ACC112 (cell line): ENCODE measurements at regions not wholly inside any gene's neighbourhood (a gene's known extent, or its start where the extent isn't known, plus 50 kb on each side); places are given as distances from the start of the nearest gene placed in this dataset.
"Not testable (repeated sequence)": the region's sequence is repeated elsewhere in the genome, so short reads cannot be mapped to it uniquely, and the experiment has no call there.

Experiments
- H2AFZ ChIP-seq: fragments of 200-600 bp; sonication (generic); one replicate; pipeline ENCODE4 v1.6.0; 2017; ENCODE audit warnings: antibody characterized with exemption, low read length; ENCODE audit not compliant: unreplicated experiment
- H3K27ac ChIP-seq: fragments of 200-600 bp; sonication (generic); 2 replicates; pipeline ENCODE4 v1.5.1; 2014; ENCODE audit warnings: low read depth, mild to moderate bottlenecking, antibody characterized with exemption, low read length, moderate library complexity
- H3K27me3 ChIP-seq: fragments of 200-600 bp; sonication (generic); 2 replicates; pipeline ENCODE4 v1.6.1; 2014; ENCODE audit warnings: mild to moderate bottlenecking, antibody characterized with exemption, low read length, moderate library complexity, mixed read lengths; ENCODE audit not compliant: insufficient read depth
- H3K36me3 ChIP-seq: fragments of 200-600 bp; sonication (generic); 2 replicates; pipeline ENCODE4 v1.6.1; 2016; ENCODE audit warnings: mild to moderate bottlenecking, antibody characterized with exemption, low read length, moderate library complexity, mixed read lengths; ENCODE audit not compliant: insufficient read depth
- H3K4me1 ChIP-seq: fragments of 200-600 bp; sonication (generic); one replicate; pipeline ENCODE4 v1.6.1; 2016; ENCODE audit warnings: low read length, mixed read lengths; ENCODE audit not compliant: insufficient read depth, unreplicated experiment, control insufficient read depth
- H3K4me3 ChIP-seq: fragments of 200-600 bp; sonication (generic); 2 replicates; pipeline ENCODE4 v1.5.1; 2014; ENCODE audit warnings: mild to moderate bottlenecking, low read depth, low read length
- H3K79me2 ChIP-seq: fragments of 200-600 bp; sonication (generic); one replicate; pipeline ENCODE4 v1.6.0; 2016; ENCODE audit warnings: low read length; ENCODE audit not compliant: control insufficient read depth, unreplicated experiment, insufficient read depth

GRCh38 chr6:51214442-51214841 is 395.8 kb downstream of the TFAP2B start:
- no peaks in the 10 kb centered on the region for H3K27me3 ChIP-seq
- H3K79me2 ChIP-seq = no peaks in the 10 kb centered on the region
- no peak overlapping the region for H3K4me3 ChIP-seq
- no peak overlapping the region for H2AFZ ChIP-seq
- no peaks in the 10 kb centered on the region for H3K4me1 ChIP-seq
- H3K27ac ChIP-seq = no peak overlapping the region
- H3K36me3 ChIP-seq = no peaks in the 10 kb centered on the region

GRCh38 chr6:51218181-51218580 is 399.5 kb downstream of the TFAP2B start:
- H3K36me3 ChIP-seq = no peaks in the 10 kb centered on the region
- no peak overlapping the region for H3K4me3 ChIP-seq
- no peak overlapping the region for H2AFZ ChIP-seq
- no peak overlapping the region for H3K27ac ChIP-seq
- no peaks in the 10 kb centered on the region for H3K79me2 ChIP-seq
- H3K27me3 ChIP-seq = no peaks in the 10 kb centered on the region
- H3K4me1 ChIP-seq = no peaks in the 10 kb centered on the region

- not testable (repeated sequence) for H3K4me1 ChIP-seq, H3K4me3 ChIP-seq, H3K79me2 ChIP-seq, H3K36me3 ChIP-seq, H3K27me3 ChIP-seq, H2AFZ ChIP-seq, H3K27ac ChIP-seq
These were observed 406.0 kb downstream of the TFAP2B start for GRCh38 chr6:51224580-51225240.

GRCh38 chr6:51241376-51241775 is 422.7 kb downstream of the TFAP2B start:
- no peak overlapping the region for H3K4me3 ChIP-seq
- no peak overlapping the region for H2AFZ ChIP-seq
- H3K27ac ChIP-seq = no peak overlapping the region
- no peaks in the 10 kb centered on the region for H3K4me1 ChIP-seq
- no peaks in the 10 kb centered on the region for H3K79me2 ChIP-seq
- no peaks in the 10 kb centered on the region for H3K27me3 ChIP-seq
- H3K36me3 ChIP-seq = no peaks in the 10 kb centered on the region

- Histone ChIP-seq H3K79me2 (no peaks in the 10 kb centered on the region), H3K4me1 (no peaks in the 10 kb centered on the region), H3K36me3 (no peaks in the 10 kb centered on the region), H2AFZ (no peak overlapping the region), H3K4me3 (no peak overlapping the region), H3K27ac (no peak overlapping the region), H3K27me3 (no peaks in the 10 kb centered on the region)
These were observed 431.1 kb downstream of the TFAP2B start for GRCh38 chr6:51249798-51250197.

GRCh38 chr6:51250317-51250716 is 431.6 kb downstream of the TFAP2B start:
- Histone ChIP-seq H3K79me2 (no peaks in the 10 kb centered on the region), H3K4me3 (no peak overlapping the region), H3K27me3 (no peaks in the 10 kb centered on the region), H3K36me3 (no peaks in the 10 kb centered on the region), H2AFZ (no peak overlapping the region), H3K27ac (no peak overlapping the region), H3K4me1 (no peaks in the 10 kb centered on the region)

GRCh38 chr6:51257938-51258337 is 439.3 kb downstream of the TFAP2B start:
- Histone ChIP-seq H3K27ac (no peak overlapping the region), H2AFZ (no peak overlapping the region), H3K4me1 (no peaks in the 10 kb centered on the region), H3K36me3 (no peaks in the 10 kb centered on the region), H3K27me3 (no peaks in the 10 kb centered on the region), H3K79me2 (no peaks in the 10 kb centered on the region), H3K4me3 (no peak overlapping the region)

GRCh38 chr6:51260003-51260402 is 441.3 kb downstream of the TFAP2B start:
- no peaks in the 10 kb centered on the region for H3K4me1 ChIP-seq
- H3K36me3 ChIP-seq = no peaks in the 10 kb centered on the region
- no peaks in the 10 kb centered on the region for H3K27me3 ChIP-seq
- H3K27ac ChIP-seq = no peak overlapping the region
- no peak overlapping the region for H3K4me3 ChIP-seq
- H2AFZ ChIP-seq = no peak overlapping the region
- H3K79me2 ChIP-seq = no peaks in the 10 kb centered on the region

- H3K27ac ChIP-seq = no peak overlapping the region
- no peak overlapping the region for H2AFZ ChIP-seq
- no peaks in the 10 kb centered on the region for H3K27me3 ChIP-seq
- no peaks in the 10 kb centered on the region for H3K4me1 ChIP-seq
- H3K79me2 ChIP-seq = no peaks in the 10 kb centered on the region
- no peak overlapping the region for H3K4me3 ChIP-seq
- H3K36me3 ChIP-seq = no peaks in the 10 kb centered on the region
These were observed 443.0 kb downstream of the TFAP2B start for GRCh38 chr6:51261691-51262090.

- H3K36me3 ChIP-seq = no peaks in the 10 kb centered on the region
- H3K27ac ChIP-seq = no peak overlapping the region
- no peak overlapping the region for H3K4me3 ChIP-seq
- H3K27me3 ChIP-seq = no peaks in the 10 kb centered on the region
- H3K79me2 ChIP-seq = no peaks in the 10 kb centered on the region
- H3K4me1 ChIP-seq = no peaks in the 10 kb centered on the region
- H2AFZ ChIP-seq = no peak overlapping the region
These were observed 446.8 kb downstream of the TFAP2B start for GRCh38 chr6:51265426-51265825.

GRCh38 chr6:51266604-51267003 is 447.9 kb downstream of the TFAP2B start:
- H3K4me1 ChIP-seq = no peaks in the 10 kb centered on the region
- no peak overlapping the region for H2AFZ ChIP-seq
- no peaks in the 10 kb centered on the region for H3K27me3 ChIP-seq
- no peak overlapping the region for H3K27ac ChIP-seq
- no peaks in the 10 kb centered on the region for H3K36me3 ChIP-seq
- no peak overlapping the region for H3K4me3 ChIP-seq
- H3K79me2 ChIP-seq = no peaks in the 10 kb centered on the region
